HG02588 (cell line): ENCODE measurements at regions not wholly inside any gene's neighbourhood (a gene's known extent, or its start where the extent isn't known, plus 50 kb on each side); places are given as distances from the start of the nearest gene placed in this dataset.
A peak's percentile ranks its signal among the peaks of the same experiment; 100 is the strongest.
"Not testable (repeated sequence)": the region's sequence is repeated elsewhere in the genome, so short reads cannot be mapped to it uniquely, and the experiment has no call there.

ENCODE experiments used
- ATAC-seq: cut with Tn5 transposase; IDR thresholded peaks from one replicate; pipeline ENCODE4 v1.9.1; 2021; ENCODE audit warnings: mild to moderate bottlenecking, moderate library complexity; ENCODE audit not compliant: unreplicated experiment

DNA sequence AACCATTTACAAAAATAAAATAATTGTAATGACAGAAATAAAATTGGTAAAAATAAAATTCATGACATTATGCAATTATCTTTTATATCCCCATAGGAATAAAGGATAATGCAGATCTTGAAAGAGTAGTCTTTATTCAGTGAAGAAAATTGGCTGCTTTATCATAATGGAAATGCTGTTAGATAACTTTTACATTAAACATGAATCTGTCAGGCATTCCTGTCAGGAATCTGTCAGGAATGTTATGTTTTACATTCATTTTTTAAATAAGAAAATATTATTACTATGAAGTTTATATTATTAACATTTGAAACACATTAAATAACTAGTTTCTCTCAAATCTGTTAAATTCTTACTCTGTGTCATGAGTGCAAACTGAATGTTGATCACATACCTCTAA, 1024.7 kb upstream of the TMEFF2 start:
- no peak for ATAC-seq

DNA sequence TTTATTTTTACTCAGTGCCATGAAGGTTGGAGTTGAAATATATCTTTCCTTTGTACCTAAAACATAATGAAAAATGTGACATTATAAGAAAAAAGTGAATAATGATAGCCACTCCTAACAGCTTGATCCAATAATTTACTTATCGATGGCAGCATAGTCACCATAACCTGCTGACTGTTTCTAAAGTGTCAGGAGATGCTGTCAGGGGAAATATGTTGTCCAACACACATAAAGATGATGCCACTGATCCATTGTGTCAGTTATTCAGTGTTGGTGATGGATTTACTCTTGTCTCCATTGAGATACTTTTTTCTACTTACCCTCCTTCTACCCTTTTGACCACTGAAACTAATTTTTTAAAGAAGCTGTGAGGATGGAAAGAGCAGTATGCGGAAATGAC, 1006.9 kb upstream of the TMEFF2 start:
- no peak for ATAC-seq

DNA sequence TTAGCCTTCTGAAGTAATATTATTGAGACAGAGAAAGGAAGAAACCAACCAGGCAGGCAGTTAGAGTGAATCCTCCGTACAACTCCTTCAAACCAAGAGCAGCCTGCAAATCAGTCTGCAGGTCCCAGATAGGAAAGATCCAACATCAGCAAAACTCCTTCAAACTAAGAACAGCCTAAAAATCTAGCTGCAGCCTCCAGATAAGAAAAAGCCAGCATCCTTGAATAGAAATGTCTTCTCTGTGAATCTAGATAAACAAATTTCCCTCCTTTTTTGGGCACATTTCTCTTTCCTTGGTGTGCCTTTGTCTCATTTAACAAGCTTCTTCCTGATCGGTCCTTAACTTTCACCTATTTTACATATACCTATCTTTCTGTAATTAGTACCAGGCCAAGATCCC, 1004.6 kb upstream of the TMEFF2 start:
- no peak for ATAC-seq

DNA sequence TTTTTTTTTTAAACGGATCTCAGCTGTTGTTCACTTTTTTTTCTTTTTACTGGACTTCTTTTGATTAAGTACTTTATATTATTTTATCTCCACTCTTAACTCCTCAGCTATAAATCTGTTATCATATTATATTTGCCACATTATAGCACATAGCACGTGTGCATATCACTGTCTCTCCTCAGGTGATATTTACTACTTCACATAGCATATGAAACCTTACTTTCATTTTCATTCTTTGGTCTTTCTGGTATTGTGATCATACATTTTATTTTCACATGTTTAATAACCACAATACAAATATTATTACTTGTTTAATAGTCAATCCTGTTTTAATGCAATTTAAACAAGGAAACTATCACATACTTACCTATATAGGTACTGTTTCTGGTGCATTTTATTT, 993.1 kb upstream of the TMEFF2 start:
- peak; percentile 61 for ATAC-seq

DNA sequence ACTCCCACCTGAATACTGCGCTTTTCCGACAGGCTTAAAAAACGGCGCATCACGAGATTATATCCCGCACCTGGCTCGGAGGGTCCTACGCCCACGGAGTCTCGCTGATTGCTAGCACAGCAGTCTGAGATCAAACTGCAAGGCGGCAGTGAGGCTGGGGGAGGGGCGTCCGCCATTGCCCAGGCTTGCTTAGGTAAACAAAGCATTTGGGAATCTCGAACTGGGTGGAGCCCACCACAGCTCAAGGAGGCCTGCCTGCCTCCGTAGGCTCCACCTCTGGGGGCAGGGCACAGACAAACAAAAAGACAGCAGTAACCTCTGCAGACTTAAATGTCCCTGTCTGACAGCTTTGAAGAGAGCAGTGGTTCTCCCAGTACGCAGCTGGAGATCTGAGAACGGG, 976.2 kb upstream of the TMEFF2 start:
- ATAC-seq = not testable (repeated sequence)

DNA sequence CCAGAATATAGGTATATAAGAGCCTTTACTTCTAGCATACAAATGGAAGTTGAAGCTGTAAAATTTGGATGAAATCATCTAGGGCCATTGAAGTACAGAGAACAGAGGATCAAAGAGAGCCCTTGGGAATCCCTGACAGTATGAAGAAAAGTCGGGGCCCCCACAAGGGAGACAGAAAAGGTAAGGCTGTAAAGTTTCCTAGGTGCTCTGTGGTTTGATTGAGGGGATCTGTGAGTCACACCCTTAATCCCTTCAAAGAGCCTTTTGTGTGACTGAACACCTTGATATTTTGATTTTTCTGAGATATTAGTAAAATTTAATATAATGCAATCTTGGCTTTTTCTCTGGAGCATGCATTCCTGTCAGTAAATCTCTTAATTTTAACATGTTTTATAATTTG, 961.7 kb upstream of the TMEFF2 start:
- no peak for ATAC-seq

DNA sequence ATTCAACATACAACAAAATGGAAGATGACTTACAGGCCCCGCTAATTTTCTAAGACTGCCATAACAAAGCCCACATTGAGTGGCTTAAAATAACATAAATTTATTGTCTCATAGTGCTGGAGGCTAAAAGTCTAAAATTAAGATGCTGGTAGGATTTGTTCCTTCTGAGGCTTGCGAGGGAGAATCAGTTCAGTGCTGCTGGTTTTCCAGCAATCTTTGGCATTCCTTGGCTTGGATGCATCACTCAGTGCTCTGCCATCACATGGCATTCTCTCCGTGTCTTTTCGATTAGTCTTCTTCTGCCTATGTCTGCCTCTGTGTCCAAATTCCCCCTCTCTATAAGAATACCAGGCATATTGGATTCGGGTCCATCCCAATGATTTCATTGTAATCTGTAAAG, 959.3 kb upstream of the TMEFF2 start:
- ATAC-seq = no peak

DNA sequence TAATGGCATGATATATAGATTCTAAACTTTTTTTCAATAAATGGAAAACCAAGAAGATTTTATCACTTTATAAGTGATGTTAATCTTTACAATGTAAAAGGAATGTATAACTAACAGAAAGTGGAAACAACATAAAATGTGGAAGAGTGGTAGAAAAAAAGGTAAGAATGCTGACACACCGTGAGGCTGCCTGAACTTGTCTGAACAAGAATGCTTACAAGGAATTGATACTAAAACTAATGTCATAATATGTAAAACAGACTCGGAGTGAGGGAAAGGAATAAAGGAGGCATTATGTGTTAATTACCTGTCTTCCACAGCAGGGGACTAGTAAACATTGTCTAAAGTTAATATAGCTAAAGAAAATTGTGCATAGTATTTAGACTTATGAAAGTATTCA, 958.8 kb upstream of the TMEFF2 start:
- ATAC-seq = no peak

DNA sequence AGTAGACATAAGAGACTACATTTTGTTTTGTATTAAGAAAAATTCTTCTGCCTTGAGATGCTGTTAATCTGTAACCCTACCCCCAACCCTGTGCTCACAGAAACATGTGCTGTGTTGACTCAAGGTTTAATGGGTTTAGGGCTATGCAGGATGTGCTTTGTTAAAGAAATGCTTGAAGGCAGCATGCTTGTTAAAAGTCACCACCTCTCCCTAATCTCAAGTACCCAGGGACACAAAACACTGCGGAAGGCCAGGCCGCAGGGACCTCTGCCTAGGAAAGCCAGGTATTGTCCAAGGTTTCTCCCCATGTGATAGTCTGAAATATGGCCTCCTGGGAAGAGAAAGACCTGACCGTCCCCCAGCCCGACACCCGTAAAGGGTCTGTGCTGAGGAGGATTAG, 947.7 kb upstream of the TMEFF2 start:
- ATAC-seq = not testable (repeated sequence)

DNA sequence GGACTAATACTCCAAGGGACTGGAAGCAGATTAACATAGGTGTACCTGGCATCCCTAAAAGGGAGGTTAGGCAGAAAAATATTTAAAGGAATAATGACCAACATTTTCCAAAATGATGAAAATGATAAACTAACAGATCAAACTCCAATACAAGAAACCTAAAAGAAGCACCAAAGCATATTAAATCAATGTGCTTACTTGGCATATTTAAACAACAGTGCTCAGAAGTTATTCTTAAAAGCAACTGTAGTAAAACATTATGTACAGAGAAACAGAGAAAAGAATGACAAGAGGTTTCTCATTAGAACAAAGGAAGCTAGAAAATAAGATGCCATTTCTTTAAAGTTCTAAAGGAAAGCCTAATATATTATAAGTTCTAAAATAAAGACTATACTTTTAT, 947.3 kb upstream of the TMEFF2 start:
- ATAC-seq = no peak

DNA sequence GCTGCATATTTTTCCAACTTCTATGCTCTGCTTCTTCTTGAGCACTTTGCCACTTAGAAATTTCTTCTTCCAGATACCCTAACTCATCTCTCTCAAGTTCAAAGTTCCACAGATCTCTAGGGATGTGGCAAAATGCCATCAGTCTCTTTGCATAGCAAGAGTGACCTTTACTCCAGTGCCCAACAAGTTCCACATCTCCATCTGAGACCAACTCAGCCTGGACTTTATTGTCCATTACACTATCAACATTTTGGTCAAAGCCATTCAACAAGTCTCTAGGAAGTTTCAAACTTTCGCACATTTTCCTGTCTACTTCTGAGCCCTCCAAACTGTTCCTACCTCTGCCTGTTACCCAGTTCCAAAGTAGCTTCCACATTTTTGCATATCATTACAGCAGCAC, 946.2 kb upstream of the TMEFF2 start:
- not testable (repeated sequence) for ATAC-seq

DNA sequence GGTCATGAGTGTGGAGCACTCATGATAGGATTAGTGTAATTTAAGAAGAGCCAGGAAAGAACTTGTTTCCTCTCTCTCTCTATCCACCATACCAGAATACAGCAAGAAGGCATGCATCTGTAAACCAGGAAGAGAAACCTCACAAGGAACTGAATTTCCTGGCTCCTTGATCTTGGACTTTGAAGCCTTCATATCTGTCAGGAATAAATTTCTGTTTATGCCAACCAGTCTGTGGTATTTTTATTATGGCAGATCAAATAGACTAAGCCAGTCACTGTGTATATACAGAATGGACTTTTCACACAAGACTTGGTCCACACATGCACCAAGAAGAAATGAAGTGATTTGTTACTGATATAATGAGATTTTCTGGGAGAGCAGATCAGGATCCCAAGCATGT, 930.1 kb upstream of the TMEFF2 start:
- no peak for ATAC-seq

DNA sequence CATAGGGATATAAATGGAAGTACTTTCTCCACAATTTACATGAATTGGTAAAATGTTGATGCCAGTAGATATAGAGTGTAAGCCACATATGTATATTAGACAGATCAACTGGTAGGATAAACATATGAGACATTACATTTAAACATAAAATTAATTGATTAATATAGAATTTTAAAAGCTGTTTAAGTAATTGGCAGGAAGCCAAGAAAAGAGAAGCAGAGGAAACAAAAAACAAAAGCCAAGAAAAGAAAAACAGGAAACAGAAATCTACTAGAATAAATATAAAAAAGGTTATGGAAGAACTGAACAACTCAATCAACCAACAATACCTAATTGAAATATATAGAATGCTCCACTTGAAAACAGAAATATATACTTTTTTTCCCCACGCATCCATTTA, 920.1 kb upstream of the TMEFF2 start:
- ATAC-seq = no peak

DNA sequence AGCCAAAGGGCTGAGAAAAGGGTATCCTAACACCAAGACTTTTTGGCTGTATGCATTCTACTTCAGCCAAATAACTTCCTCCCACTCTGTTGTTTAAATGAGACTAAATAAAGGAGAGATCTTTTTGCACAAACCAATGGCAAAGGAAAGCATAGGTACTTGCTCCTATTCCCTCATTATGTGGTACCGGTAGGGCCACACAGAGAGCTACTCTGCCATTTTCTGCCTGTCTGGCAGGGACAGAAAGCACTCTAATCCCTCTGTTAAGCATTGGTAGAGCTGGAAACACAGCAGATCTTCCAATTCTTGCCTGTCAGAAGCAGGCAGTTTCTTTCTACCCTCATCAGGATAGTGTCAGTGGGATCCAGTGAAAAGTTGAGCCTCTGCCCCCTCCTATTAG, 918.3 kb upstream of the TMEFF2 start:
- no peak for ATAC-seq

DNA sequence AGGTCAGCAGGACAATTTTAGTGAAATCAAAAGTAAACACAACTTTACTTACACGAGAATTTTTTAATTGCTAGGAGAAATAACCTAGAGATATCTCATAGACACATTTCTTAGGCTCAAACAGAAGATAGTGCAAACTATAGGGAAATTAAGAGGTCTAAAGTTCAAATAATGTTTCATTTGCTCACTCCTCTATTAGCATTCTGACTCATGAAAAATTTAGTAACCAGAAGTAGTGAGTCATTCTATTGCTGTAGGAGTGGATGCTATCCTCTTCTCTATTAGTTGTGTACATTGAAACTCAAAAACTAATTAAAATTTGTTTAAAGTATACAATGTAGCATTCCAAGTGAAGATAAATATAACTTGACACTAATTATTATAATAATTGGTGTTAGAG, 908.3 kb upstream of the TMEFF2 start:
- no peak for ATAC-seq

DNA sequence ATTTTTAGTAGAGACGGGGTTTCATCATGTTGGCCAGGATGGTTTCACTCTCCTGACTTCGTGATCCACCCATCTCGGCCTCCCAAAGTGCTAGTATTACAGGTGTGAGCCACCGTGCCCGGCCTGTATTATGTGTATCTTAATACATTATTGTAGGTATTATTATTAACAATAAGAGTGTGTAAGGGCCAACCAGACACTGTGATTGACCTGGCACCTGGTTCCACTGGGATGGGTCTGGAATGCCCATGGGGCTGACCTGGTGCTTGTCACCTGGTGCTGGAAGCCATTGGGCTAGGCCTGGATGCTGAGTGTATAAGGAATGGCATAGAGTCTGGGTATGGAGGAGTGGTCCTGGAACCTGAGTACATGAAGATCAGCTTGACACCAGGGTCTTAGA, 906.9 kb upstream of the TMEFF2 start:
- ATAC-seq = no peak

DNA sequence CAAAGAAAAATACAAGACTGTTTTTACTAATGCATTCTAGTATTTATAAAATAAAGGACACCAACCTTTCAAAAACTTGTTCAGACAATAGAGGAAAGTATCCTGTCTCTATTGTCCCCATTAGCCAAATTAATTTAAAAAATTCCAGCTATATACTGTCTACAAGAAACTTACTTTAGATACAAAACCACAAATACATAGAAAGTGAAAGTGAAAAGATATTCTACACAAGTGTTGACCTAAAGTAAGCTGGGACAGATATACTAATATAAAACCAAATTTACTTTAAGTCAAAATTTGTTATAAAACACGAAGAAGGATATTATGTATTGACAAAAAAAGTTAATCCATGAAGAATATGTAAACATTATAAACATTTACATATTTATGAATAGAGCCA, 893.3 kb upstream of the TMEFF2 start:
- ATAC-seq = no peak

DNA sequence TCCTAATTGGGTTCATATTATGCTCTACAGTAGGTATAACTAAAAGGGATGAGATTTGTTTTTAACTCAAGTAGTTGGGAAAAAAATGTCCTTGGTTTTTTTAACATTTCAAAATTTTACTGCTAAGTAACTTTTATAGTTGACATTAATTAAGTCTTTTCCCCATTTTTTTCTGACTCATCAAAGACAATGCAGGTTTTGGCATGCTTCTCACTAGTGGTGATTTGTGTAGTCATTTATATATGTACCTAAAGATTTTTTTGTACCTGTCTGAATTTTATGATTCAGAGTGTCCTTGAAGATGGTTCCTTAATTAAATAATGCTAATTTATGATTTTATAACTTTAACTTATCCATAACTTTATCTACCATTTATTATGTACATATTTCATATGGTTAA, 882.3 kb upstream of the TMEFF2 start:
- ATAC-seq = no peak

DNA sequence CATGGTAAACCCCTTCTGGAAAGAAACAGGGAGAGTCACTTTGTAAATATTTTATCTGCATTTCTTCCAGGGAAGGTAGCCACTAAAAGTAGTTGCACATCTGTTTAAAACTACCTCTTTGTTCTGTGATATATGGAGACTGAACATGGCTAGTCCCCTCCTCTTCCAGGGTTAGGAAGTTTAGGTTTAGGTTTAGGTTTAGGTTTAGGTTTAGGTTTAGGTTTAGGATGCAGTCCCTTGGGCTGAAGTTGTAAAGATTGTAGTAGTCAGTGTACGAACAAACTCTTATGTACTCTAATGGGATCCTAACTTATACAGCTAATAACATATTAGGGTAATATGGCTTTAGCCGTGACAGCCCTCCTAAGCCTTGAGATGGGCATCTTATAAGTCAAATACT, 880.2 kb upstream of the TMEFF2 start:
- no peak for ATAC-seq

DNA sequence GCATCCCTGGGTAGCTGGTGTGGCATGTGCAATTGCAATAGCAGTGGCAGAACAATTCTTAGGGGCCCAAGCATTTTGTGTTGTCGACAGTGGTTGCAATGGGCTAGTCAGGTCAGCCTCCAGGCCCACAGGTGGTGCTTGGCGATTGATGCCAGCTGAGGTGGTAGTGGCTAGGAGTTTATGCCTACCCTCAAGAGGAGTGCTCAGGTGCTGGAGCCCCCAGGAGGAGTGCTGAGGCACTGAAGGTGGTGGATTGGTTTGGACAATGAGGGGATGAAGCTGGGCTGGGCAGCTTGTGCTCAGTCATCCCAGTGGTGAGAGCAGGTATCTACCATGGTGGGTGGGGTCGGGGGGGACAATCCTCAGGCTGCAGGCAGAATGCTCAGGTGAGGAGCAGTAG, 877.9 kb upstream of the TMEFF2 start:
- ATAC-seq = no peak

DNA sequence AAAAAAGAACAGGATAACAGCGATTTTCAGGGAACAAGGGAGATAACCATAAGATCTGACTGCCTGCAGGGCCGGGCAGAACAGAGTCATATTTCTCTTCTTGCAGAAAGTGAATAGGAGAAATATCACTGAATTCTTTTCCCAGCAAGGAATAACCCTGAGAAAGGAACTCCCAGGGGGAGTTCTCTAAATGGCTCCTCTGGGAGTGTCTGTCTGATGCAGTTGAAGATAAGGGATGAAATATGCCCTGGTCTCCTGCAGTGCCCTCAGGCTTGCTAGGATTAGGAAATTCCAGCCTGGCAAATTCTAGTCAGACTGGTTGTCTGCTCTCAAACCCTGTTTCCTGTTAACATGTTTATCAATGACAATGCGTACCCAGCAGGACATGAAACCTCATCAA, 830.8 kb upstream of the TMEFF2 start:
- ATAC-seq = not testable (repeated sequence)

DNA sequence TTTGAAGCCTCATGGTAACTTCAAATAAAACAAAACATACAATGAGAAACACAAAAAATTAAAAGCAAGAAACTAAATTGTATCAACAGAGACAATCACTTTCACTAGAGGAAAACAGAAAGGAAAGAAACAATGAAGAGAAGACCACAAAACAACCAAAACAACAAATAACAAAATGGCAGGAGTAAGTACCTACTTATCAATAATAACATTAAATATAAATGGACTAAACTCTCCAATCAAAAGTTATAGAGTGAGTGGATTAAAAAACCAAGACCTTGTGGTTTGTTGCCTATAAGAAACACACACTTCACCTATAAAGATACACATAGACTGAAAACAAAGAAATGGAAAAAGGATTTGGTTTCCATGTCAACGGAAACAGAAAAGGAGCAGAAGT, 830.1 kb upstream of the TMEFF2 start:
- no peak for ATAC-seq

DNA sequence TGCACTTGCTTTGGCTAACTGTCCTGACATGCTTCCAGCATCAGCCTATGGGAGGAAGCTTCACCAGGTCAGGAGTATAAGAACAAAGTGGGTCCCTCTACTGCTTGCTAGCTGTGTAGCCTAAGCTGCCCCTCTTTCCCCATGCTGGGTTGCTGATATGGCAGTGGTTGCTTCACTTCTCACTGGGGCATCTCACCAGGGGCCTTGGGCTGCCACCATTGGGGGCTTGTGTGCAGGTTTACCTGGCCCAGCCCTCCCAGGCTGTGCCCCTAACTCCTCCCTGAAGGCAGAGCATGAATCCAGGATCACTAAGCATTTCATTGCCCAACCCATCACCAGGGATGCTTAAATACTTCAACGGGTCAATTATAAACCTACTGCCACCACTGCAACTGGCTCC, 817.1 kb upstream of the TMEFF2 start:
- no peak for ATAC-seq

DNA sequence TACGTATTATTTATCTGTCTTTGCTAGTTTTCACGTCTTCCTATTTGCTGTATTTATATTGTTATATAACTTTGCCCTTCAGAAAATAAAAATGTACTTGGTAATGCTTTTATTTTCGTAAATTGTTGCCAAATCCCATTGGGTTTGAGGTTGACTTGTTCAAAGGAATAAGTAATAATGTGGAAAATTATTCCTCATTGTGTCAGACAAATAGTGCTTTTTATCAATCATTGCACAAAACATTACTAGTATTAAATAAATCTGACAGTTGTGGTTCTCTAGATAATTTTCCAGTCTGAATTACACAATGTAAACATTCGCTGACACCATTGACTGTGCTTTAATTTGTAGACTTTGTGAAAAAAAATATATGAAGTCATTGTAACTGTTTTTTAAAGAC, 798.3 kb upstream of the TMEFF2 start:
- no peak for ATAC-seq
